Activated B cell treated with CpG ODN at 0.5 μM for 24 hours (primary cell): ENCODE measurements at regions not wholly inside any gene's neighbourhood (a gene's known extent, or its start where the extent isn't known, plus 50 kb on each side); places are given as distances from the start of the nearest gene placed in this dataset.

Experiments
- ATAC-seq: fragments of 200-7000 bp; cut with Tn5 transposase; one replicate; pipeline ENCODE4 v1.10.0; 2021; ENCODE audit warnings: low read depth, mild to moderate bottlenecking, moderate library complexity
- CTCF ChIA-PET: fragments of 350-600 bp; sonication (Branson Sonifier 250); formaldehyde crosslinking; loops from one replicate; lab custom pipeline; 2021; ENCODE audit warnings: antibody characterized with exemption; lab: Charles Lee
- POLR2A ChIA-PET: fragments of 350-600 bp; sonication (Branson Sonifier 250); formaldehyde crosslinking; loops from one replicate; lab custom pipeline; 2021; ENCODE audit warnings: antibody characterized with exemption; lab: Charles Lee
- DNase-seq: peaks from one replicate; pipeline ENCODE4 v3.0.0; 2022
- H3K27ac Mint-ChIP-seq: one replicate; pipeline ENCODE4 v1.8.0; 2020; ENCODE audit warnings: mixed read lengths
- H3K27me3 Mint-ChIP-seq: one replicate; pipeline ENCODE4 v1.8.0; 2021; ENCODE audit warnings: mixed read lengths
- H3K36me3 Mint-ChIP-seq: one replicate; pipeline ENCODE4 v1.8.0; 2021; ENCODE audit warnings: low read depth, mixed read lengths
- H3K4me1 Mint-ChIP-seq: one replicate; pipeline ENCODE4 v1.8.0; 2021; ENCODE audit warnings: mixed read lengths
- H3K4me3 Mint-ChIP-seq: one replicate; pipeline ENCODE4 v1.8.0; 2020; ENCODE audit warnings: mild to moderate bottlenecking, mixed read lengths
- H3K9me3 Mint-ChIP-seq: one replicate; pipeline ENCODE4 v1.8.0; 2020; ENCODE audit warnings: mixed read lengths
- CTCF ChIP-seq: fragments of 200-600 bp; IDR thresholded peaks from one replicate; pipeline ENCODE4 v1.8.0; 2022; ENCODE audit warnings: antibody characterized with exemption, mild to moderate bottlenecking
- intact Hi-C: fragments of 100-400 bp; cut with micrococcal nuclease; formaldehyde crosslinking; loops from one replicate; pipeline ENCODE4 v1.15.1; 2024

GRCh38 chr4:126560794-126561193 lies 1072.0 kb upstream of the INTU start:
- Mint-ChIP-seq H3K9me3 (peaks cover 19% of the 10 kb centered on the region), H3K4me1 (no peaks in the 10 kb centered on the region), H3K4me3 (no peak overlapping the region), H3K27me3 (no peaks in the 10 kb centered on the region), H3K27ac (no peak overlapping the region), H3K36me3 (no peaks in the 10 kb centered on the region)
- DNase-seq: no peak
- no peak for ATAC-seq
- CTCF ChIA-PET: no interaction called here
- intact Hi-C loops: no loop called here
- POLR2A ChIA-PET: no interaction called here
- TF ChIP-seq CTCF: no peak

GRCh38 chr4:126563389-126563788 lies 1069.4 kb upstream of the INTU start:
- ChIA-PET POLR2A (no interaction called here), CTCF (no interaction called here)
- intact Hi-C loops: no loop called here
- no peaks in the 10 kb centered on the region for H3K27me3 Mint-ChIP-seq
- no peak for ATAC-seq
- no peak for TF ChIP-seq CTCF
- H3K36me3 Mint-ChIP-seq: no peaks in the 10 kb centered on the region
- no peak overlapping the region for H3K4me3 Mint-ChIP-seq
- peaks cover 9% of the 10 kb centered on the region for H3K9me3 Mint-ChIP-seq
- no peak overlapping the region for H3K27ac Mint-ChIP-seq
- no peak for DNase-seq
- no peaks in the 10 kb centered on the region for H3K4me1 Mint-ChIP-seq

GRCh38 chr4:126564283-126564854 lies 1068.4 kb upstream of the INTU start:
- CTCF ChIA-PET: no interaction called here

GRCh38 chr4:126568652-126569570 lies 1063.8 kb upstream of the INTU start:
- H3K4me3 Mint-ChIP-seq: no peak overlapping the region

More at GRCh38 chr4:126564283-126564854, 1068.4 kb upstream of the INTU start:
- Mint-ChIP-seq H3K27me3 (no peaks in the 10 kb centered on the region), H3K9me3 (peaks cover 9% of the 10 kb centered on the region), H3K36me3 (no peaks in the 10 kb centered on the region), H3K4me1 (no peaks in the 10 kb centered on the region), H3K4me3 (no peak overlapping the region), H3K27ac (no peak overlapping the region)
- intact Hi-C loops: no loop called here
- TF ChIP-seq CTCF: no peak
- no peak for ATAC-seq
- DNase-seq: no peak
- POLR2A ChIA-PET: no interaction called here

More at GRCh38 chr4:126568652-126569570, 1063.8 kb upstream of the INTU start:
- Mint-ChIP-seq H3K4me1 (no peaks in the 10 kb centered on the region), H3K27ac (no peak overlapping the region), H3K9me3 (peaks cover 7% of the 10 kb centered on the region), H3K36me3 (no peaks in the 10 kb centered on the region), H3K27me3 (no peaks in the 10 kb centered on the region)
- no peak for ATAC-seq
- TF ChIP-seq CTCF: no peak
- no peak for DNase-seq
- ChIA-PET POLR2A (no interaction called here), CTCF (no interaction called here)
- intact Hi-C loops: no loop called here
